TTC549 (cell line): ENCODE measurements at regions not wholly inside any gene's neighbourhood (a gene's known extent, or its start where the extent isn't known, plus 50 kb on each side); places are given as distances from the start of the nearest gene placed in this dataset.

Experiments used
- FAIRE-seq: peaks from 2 replicates; lab custom pipeline; 2012; peaks lifted over from hg19 to GRCh38; lab: Jason Lieb, UNC

- FAIRE-seq: no peak
Observed at GRCh38 chr5:168159425-168159824, 132.0 kb upstream of the WWC1 start.

- FAIRE-seq: no peak
Observed at GRCh38 chr5:168162464-168162863, 129.0 kb upstream of the WWC1 start.

GRCh38 chr5:168163966-168164365 is 127.5 kb upstream of the WWC1 start:
- FAIRE-seq: no peak

- FAIRE-seq: no peak
Observed at GRCh38 chr5:168165221-168165914, 126.1 kb upstream of the WWC1 start.

GRCh38 chr5:168165977-168166376 is 125.5 kb upstream of the WWC1 start:
- FAIRE-seq: no peak

- no peak for FAIRE-seq
Observed at GRCh38 chr5:168167338-168167737, 124.1 kb upstream of the WWC1 start.

- FAIRE-seq: no peak
Observed at GRCh38 chr5:168168978-168169698, 122.3 kb upstream of the WWC1 start.

GRCh38 chr5:168169791-168170190 is 121.7 kb upstream of the WWC1 start:
- no peak for FAIRE-seq

GRCh38 chr5:168171901-168172759 is 119.3 kb upstream of the WWC1 start:
- no peak for FAIRE-seq

GRCh38 chr5:168172760-168173223 is 118.7 kb upstream of the WWC1 start:
- FAIRE-seq: no peak

GRCh38 chr5:168174376-168174775 is 117.1 kb upstream of the WWC1 start:
- no peak for FAIRE-seq

- FAIRE-seq: no peak
Observed at GRCh38 chr5:168176251-168176650, 115.2 kb upstream of the WWC1 start.

- FAIRE-seq: no peak
Observed at GRCh38 chr5:168176941-168177340, 114.5 kb upstream of the WWC1 start.

- FAIRE-seq: no peak
Observed at GRCh38 chr5:168177831-168178450, 113.5 kb upstream of the WWC1 start.

GRCh38 chr5:168179192-168179593 is 112.3 kb upstream of the WWC1 start:
- no peak for FAIRE-seq

GRCh38 chr5:168182269-168182668 is 109.2 kb upstream of the WWC1 start:
- no peak for FAIRE-seq

GRCh38 chr5:168184103-168184502 is 107.3 kb upstream of the WWC1 start:
- FAIRE-seq: no peak

GRCh38 chr5:168186289-168187074 is 105.0 kb upstream of the WWC1 start:
- FAIRE-seq: no peak

GRCh38 chr5:168187614-168188013 is 103.8 kb upstream of the WWC1 start:
- no peak for FAIRE-seq

GRCh38 chr5:168188182-168188581 is 103.3 kb upstream of the WWC1 start:
- no peak for FAIRE-seq

GRCh38 chr5:168192120-168192519 is 99.3 kb upstream of the WWC1 start:
- FAIRE-seq: no peak
